MG63 (cell line): ENCODE measurements at regions not wholly inside any gene's neighbourhood (a gene's known extent, or its start where the extent isn't known, plus 50 kb on each side); places are given as distances from the start of the nearest gene placed in this dataset.

Experiments
- DNase-seq: peaks from one replicate; pipeline ENCODE4 v3.0.0-alpha.2; 2020
- H3K27me3 ChIP-seq: fragments of 250-450 bp; sonication (Bioruptor Pico); 2 replicates; pipeline ENCODE4 v1.5.1; 2020; ENCODE audit warnings: mild to moderate bottlenecking, moderate library complexity
- H3K36me3 ChIP-seq: fragments of 250-450 bp; sonication (Bioruptor Pico); 2 replicates; pipeline ENCODE4 v1.5.1; 2020; ENCODE audit warnings: mild to moderate bottlenecking, moderate library complexity
- H3K4me3 ChIP-seq: fragments of 250-450 bp; sonication (Bioruptor Pico); 2 replicates; pipeline ENCODE4 v1.5.1; 2020; ENCODE audit warnings: mild to moderate bottlenecking, moderate library complexity
- H3K9me3 ChIP-seq: fragments of 250-450 bp; sonication (Bioruptor Pico); 2 replicates; pipeline ENCODE4 v1.5.1; 2020; ENCODE audit warnings: mild to moderate bottlenecking, moderate library complexity

DNA sequence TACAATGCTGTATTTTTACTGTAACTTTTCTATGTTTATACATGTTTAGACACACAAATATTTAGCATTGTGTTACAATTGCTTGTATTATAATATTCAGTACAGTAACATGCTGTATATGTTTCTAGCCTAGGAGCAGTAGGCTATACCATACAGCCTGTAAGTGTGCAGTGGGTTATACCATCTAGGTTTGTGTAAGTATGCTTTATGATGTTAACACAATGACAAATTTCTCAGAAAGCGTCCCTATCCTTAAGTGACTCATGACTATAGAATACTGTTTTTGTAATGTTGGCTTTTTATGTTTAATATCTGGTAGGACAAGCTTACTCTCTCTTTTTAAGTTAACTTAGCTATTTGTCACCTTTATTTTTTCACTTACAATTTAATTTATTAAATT is 127.5 kb upstream of the THRB start:
- no peaks in the 10 kb centered on the region for H3K27me3 ChIP-seq
- H3K9me3 ChIP-seq, result no peaks in the 10 kb centered on the region
- DNase-seq, result no peak
- H3K36me3 ChIP-seq, result no peaks in the 10 kb centered on the region
- no peak overlapping the region for H3K4me3 ChIP-seq

DNA sequence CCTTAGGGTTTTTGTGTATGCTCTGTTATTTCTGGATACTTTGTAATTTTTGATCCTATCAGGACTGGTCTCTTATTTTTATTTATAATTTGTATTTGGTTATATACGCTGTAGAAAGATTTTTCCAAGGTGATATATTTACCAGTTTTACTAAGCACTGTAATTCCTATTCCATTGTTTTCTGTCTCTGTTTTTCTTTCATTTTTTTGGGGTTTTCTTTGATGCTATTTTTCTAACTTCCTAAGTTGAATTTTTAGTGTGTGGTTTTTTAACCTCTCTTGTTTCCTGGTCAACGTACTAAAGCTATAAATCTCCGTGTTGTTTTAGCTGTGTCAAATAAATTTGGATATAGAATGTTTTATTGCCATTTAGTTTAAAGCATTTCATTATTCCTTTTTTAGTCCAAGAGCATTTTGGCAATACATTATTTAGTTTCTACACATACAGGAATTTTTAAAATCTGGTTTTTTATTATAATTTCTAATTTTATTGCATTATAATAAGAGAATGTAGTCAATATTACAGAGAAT is 128.1 kb upstream of the THRB start:
- Histone ChIP-seq H3K4me3 (no peak overlapping the region), H3K27me3 (no peaks in the 10 kb centered on the region), H3K9me3 (no peaks in the 10 kb centered on the region), H3K36me3 (no peaks in the 10 kb centered on the region)
- DNase-seq, result no peak

DNA sequence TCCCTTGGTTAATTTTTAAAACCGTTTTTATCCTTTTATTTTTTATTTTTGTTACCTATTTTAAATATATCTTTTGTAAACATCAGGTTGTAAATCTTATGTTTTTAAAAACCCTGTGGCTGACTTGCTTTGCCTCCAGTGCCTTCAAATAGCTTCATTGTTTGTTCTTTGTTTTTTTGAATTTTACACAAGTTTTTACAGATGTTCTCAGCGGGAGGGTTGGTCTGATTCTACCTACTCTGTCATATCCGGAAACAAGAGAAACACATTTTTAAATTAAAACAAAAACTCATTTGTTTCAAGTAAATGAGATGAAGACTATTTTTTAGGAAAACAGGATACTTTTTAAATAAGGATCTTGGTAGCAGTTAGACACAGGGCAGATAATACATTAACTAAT is 129.0 kb upstream of the THRB start:
- H3K36me3 ChIP-seq, result no peaks in the 10 kb centered on the region
- DNase-seq, result no peak

DNA sequence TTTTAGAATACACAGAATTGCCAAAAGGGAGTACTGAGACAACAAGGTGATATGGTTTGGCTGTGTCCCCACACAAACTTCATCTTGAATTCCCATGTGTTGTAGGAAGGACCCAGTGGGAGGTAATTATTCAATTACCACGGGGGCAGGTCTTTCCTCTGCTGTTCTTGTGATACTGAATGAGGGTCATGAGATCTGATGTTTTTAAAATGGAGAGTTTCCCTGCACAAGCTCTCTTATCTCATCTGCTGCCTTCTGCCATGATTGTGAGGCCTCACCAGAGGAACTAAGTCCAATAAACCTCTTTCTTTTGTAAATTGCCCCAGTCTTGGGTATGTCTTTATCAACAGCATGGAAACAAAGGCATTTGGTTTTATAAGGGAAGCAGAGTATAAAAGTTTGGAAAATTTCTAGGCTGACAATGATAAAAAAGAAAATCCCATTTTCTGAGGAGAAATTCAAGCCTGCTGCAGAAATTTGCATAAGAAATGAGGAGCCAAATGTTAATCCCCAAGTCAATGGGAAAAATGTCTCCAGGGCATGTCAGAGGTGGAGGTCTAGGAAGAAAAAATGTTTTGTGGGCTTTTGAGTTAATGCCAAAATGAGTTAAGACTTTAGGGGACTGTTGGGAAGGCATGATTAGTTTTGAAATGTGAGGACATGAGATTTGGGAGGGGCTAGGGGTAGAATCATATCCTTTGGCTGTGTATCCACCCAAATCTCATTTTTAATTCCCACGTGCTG is 130.5 kb upstream of the THRB start:
- Histone ChIP-seq H3K36me3 (no peaks in the 10 kb centered on the region), H3K4me3 (no peak overlapping the region), H3K27me3 (no peaks in the 10 kb centered on the region), H3K9me3 (no peaks in the 10 kb centered on the region)
- no peak for DNase-seq

More for the DNA sequence above, 129.0 kb upstream of the THRB start:
- Histone ChIP-seq H3K4me3 (no peak overlapping the region), H3K27me3 (no peaks in the 10 kb centered on the region), H3K9me3 (no peaks in the 10 kb centered on the region)

DNA sequence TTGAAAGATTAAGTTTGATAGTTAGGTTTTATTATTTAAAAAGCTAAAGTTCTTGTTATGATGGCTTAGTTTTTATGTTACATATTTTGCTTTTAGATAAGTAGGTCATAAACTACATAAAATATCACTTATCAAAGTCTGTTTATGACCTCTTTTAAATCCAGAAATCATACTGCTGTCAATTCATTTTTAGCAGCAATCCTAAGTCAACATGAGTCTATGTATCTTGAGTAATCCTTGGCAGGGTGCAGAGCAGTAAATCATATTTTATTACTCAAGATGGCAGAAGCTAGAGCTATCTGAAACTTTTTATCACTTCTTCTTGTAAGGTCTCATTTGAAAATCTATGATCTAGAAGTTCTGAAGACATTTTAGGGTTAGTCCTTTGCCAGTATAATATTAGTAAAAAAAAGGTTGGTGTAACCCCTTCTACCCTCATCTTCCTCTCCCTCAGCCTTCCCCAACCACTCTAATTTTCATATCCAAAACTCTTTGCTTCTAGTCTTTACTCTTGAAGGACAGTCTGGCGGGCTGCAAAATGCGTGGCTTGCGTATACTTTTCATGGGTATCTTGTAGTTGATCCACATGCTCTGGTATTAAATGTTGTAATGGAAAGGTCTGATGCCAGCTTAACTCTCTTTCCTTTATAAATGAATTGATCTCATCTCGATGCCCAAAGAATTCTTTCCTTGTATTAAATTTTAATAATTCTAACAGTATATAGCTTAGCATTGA is 134.0 kb upstream of the THRB start:
- Histone ChIP-seq H3K27me3 (no peaks in the 10 kb centered on the region), H3K4me3 (no peak overlapping the region), H3K9me3 (no peaks in the 10 kb centered on the region), H3K36me3 (no peaks in the 10 kb centered on the region)
- DNase-seq, result no peak

DNA sequence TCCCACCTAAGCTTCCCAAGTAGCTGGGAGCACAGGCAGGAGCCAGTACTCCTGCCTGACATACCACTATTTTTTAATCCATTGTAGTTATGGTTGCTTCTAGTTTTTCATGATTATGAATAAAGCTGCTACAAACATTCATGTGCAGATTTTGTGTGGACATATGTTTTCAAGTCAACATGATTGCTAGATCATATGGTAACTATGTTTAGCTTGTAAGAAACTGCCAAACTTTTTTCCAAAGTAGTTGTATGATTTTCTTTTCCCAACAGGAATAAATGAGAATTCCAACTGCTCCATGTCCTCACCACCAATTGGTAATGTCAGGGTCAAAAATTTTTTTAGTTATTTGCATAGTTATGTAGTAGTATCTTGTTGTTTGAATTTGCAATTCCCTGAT is 136.8 kb upstream of the THRB start:
- Histone ChIP-seq H3K27me3 (no peaks in the 10 kb centered on the region), H3K36me3 (no peaks in the 10 kb centered on the region), H3K4me3 (no peak overlapping the region), H3K9me3 (no peaks in the 10 kb centered on the region)
- no peak for DNase-seq

DNA sequence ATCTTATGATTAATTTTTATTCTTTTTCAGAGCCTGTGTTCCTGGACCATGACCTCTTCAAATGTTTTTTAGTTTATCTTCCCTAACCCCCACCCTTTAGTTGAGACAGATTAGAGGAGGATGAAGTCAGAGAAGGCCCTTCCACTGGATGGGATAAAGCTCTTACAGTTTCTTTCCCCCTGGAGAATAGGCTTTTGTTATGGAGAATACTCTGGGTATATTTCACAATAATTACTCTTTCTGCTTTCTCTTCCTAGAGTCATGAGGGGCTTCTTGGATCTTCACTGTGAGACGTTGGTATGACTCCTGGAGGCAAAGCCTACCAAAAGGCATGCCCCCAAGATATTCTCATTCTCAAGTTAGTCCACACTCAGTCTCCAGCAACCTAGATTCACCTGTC is 144.4 kb upstream of the THRB start:
- Histone ChIP-seq H3K27me3 (no peaks in the 10 kb centered on the region; the same call in 1 of the 2 replicates), H3K9me3 (no peaks in the 10 kb centered on the region), H3K36me3 (no peaks in the 10 kb centered on the region), H3K4me3 (no peak overlapping the region)
- DNase-seq, result no peak

DNA sequence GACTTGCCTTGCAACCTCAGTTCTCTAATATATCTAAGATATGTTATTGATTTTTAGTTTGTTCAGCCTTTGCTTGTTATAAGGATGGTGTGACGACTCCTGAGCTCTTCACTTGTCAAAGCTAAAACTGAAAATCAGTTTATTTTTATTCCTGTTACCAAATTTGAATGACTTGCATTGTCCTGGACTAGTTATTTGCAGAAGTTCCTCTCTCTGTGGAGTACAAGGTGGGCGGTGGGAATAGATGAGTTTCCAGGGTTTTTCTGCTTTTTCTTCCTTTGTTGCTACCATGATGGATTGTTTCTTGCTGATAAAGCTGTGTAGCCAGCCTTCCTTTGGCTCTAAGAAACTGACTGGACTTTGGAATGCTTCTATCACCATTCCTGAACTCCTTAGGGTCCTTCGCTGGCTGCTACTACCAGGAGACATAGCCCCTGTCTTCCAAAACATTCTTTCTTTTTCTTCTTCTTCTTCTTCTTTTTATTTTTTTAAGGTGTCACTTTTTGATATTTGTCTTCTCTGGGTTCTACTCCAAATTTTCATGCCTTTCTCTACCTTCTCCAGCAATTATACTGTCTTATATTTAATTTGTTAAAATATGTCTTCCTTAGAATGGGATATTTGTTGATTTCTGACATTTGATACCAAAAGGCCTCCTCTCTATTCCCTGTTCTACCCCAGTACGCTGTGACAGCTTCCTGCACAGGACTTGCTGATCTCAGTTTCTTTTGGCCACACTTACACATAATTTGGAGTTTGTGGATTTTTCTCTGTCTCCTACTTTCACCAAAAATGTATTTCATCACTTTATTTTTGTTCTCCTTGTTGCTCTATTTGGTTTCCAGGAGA is 145.1 kb upstream of the THRB start:
- DNase-seq, result no peak
- no peaks in the 10 kb centered on the region for H3K36me3 ChIP-seq

DNA sequence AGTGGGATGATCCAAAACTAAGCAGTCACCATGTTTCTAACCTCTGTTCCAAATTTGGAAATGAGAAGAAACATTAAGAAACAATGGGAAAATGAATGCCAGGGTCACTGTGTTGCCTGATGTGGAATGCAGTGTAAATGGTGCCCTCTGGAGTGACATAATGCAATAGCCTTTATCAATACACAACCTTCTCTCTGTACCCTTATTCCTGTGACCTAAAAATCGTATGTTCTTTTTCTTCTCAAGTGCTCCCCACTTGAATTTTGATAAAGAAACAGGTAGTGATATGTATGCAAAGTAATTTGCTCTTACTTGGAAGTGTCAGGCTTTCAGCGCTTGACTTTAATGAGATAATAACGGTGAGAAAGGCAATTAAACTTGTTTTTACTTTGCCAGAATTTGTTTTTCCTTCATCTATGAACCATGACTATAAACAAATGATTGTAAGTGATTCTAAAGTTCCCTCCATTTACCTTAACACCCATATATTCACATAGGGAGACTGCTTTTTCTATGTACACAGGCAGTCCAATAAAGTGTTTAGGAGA is 145.8 kb upstream of the THRB start:
- Histone ChIP-seq H3K4me3 (no peak overlapping the region), H3K9me3 (no peaks in the 10 kb centered on the region), H3K36me3 (no peaks in the 10 kb centered on the region), H3K27me3 (no peaks in the 10 kb centered on the region; the same call in 1 of the 2 replicates)
- no peak for DNase-seq

More for the DNA sequence above, 145.1 kb upstream of the THRB start:
- Histone ChIP-seq H3K4me3 (no peak overlapping the region), H3K9me3 (no peaks in the 10 kb centered on the region), H3K27me3 (no peaks in the 10 kb centered on the region; the same call in 1 of the 2 replicates)

DNA sequence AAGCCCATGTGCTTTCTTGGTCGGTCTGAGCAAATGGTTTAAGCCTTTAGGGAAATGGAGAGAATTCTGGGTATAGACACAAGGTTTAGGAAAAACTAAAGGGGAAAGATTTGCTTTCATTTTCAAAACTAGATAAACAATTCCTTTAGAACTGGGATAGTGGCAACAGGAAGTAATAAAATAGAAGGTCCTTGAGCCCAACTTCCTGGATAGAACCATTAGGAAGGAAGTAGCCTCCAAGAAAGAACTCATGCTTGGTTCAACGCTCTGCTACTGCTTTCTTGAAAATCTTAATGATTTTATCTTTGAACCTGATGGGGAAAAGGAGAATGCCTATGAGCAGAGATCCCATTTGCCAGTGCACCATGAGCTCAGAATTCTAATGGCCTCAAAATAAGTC is 147.0 kb upstream of the THRB start:
- Histone ChIP-seq H3K4me3 (no peak overlapping the region), H3K27me3 (no peaks in the 10 kb centered on the region; the same call in 1 of the 2 replicates), H3K9me3 (no peaks in the 10 kb centered on the region), H3K36me3 (no peaks in the 10 kb centered on the region)
- no peak for DNase-seq

DNA sequence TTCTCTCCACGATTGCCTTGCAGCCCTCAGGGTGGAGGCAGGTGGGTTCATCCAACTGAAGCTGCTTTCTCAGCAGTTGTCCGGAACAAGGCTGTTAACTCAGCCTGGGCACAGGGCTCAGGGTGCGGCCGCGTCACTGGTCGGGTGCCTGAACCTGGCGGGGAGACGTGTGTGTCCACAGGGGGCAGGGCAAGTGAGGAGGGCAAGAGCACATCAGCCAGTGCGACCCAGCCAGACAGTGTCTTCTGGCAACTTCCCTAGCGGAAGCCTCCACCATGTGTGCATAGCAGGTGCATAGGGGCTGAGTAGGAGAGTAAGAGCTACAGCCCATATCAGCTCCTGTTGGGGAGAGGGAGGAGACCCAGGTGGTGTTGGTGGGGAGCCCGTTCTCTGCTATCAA is 150.4 kb upstream of the THRB start:
- no peak overlapping the region for H3K4me3 ChIP-seq
- H3K27me3 ChIP-seq, result no peaks in the 10 kb centered on the region; the same call in 1 of the 2 replicates
- no peaks in the 10 kb centered on the region for H3K9me3 ChIP-seq
- H3K36me3 ChIP-seq, result no peaks in the 10 kb centered on the region
- DNase-seq, result no peak

DNA sequence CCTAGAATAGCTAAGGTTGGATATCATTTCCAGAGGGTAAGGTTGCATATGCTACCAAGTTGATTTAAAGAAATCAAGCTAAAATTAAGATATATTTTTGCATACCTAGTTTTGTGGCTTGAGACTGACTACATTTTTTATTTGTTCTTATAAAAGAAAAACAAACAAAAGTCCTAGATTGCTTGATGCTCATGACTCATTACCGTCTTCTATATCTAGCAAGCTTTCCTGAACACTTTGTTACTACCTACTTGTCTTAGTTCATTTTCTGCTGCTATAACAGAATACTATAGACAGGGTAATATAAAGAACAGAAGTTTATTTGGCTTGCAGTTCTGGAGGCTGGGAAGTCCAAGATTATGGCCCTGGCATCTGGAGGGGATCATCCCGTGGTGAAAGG is 152.1 kb upstream of the THRB start:
- Histone ChIP-seq H3K4me3 (no peak overlapping the region), H3K27me3 (no peaks in the 10 kb centered on the region), H3K9me3 (no peaks in the 10 kb centered on the region), H3K36me3 (no peaks in the 10 kb centered on the region)
- no peak for DNase-seq

DNA sequence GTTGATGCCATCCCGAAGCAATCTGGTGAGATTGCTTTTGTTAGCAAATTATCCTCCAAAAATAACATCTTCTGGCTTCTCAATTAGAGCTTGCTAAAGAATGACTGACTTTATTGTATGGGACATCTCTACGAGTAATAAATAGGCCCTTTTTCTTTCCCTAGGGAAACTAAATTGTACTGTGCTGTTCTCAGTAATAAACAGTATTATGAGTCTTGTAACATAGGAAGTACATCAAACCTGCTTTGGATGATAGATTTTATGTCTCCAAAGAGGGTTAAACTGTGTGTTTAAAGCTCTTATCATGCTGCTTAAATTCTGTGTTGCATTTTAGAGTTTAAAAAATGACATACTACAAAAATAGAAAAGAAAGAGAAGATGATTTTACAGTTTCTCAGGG is 153.4 kb upstream of the THRB start:
- Histone ChIP-seq H3K4me3 (no peak overlapping the region), H3K9me3 (no peaks in the 10 kb centered on the region), H3K36me3 (no peaks in the 10 kb centered on the region), H3K27me3 (no peaks in the 10 kb centered on the region)
- no peak for DNase-seq

DNA sequence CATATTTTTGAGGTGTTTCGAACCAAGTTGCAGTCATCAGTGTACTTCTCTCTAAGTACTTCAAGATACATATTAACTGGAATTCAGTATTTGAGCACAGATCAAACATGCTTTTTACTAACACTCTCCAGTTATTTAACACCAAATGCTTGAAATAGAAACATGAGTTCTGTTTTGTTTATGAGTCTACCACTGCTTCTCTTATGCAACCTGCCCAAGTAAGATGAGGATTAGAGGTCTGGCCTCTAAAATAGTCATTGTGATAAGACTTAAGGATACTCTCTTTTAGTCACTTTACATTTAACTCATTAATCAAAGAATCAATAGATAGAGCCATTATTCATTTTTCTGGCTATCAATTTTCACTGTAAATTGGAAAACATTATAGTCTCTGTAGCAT is 156.2 kb upstream of the THRB start:
- no peaks in the 10 kb centered on the region for H3K36me3 ChIP-seq
- H3K4me3 ChIP-seq, result no peak overlapping the region
- H3K9me3 ChIP-seq, result no peaks in the 10 kb centered on the region
- DNase-seq, result no peak
- no peaks in the 10 kb centered on the region for H3K27me3 ChIP-seq

DNA sequence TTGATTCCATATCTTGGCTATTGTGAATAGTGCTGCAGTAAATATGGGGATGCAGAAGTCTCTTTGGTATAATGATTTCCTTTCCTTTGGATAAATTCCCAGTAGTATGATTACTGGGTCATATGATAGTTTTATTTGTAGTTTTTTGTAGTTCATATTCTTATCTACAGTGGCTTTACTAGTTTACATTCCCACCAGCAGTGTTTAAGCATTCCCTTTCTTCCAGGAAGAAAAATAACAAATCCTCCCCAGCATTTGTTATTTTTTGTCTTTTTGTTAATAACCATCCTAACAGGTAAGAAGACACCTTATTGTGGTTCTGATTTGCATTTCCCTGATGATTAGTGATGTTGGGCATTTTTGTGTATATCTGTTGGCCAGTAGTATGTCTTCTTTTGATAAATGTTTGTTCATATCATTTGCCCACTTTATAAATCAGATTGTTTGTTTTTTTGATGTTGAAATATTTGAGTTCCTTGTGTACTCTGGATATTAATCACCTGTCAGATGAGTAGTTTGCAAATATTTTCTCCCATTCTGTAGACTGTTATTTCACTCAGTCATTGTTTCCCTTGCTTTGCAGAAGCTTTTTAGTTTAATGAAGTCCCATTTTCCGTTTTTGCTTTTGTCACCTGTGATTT is 163.3 kb upstream of the THRB start:
- no peaks in the 10 kb centered on the region for H3K36me3 ChIP-seq
- DNase-seq, result no peak
- no peak overlapping the region for H3K4me3 ChIP-seq
- H3K9me3 ChIP-seq, result no peaks in the 10 kb centered on the region
- H3K27me3 ChIP-seq, result no peaks in the 10 kb centered on the region

DNA sequence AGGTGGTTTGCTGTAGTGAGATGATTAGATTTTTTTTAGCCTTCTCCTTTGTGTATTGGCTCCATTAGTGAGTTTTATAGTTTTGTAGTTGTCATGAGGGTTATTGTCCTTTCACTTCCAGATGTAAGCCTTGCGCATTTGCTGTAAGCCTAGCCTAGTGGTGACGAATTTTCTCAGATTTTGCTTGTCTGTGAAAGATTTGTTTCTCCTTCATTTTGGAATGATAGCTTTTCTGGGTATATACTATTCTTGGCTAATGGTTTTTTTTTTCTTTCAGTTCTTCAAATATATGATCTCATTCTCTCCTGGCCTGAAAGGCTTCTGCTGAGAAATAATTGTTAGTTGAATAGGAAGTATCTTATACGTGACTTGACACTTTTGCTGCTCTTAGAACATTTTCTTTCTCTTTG is 166.5 kb upstream of the THRB start:
- no peaks in the 10 kb centered on the region for H3K36me3 ChIP-seq
- no peaks in the 10 kb centered on the region for H3K9me3 ChIP-seq
- no peak for DNase-seq
- no peak overlapping the region for H3K4me3 ChIP-seq
- no peaks in the 10 kb centered on the region for H3K27me3 ChIP-seq
